ENCODE measurements at regions not wholly inside any gene's neighbourhood (a gene's known extent, or its start where the extent isn't known, plus 50 kb on each side); places are given as distances from the start of the nearest gene placed in this dataset.
A peak's percentile ranks its signal among the peaks of the same experiment; 100 is the strongest.
"Not testable (repeated sequence)": the region's sequence is repeated elsewhere in the genome, so short reads cannot be mapped to it uniquely, and the experiment has no call there.

- H3K27me3 ChIP-seq (replicated peaks) = no peaks in the 10 kb centered on the region
- H3K27ac ChIP-seq = no peak overlapping the region
- no peaks in the 10 kb centered on the region for H3K9me3 ChIP-seq (replicated peaks)
- no peak overlapping the region for H3K4me3 ChIP-seq
- H3K36me3 ChIP-seq = no peaks in the 10 kb centered on the region; the same call in 1 of the 2 replicates
- no peak for DNase-seq (ENCODE audit: low read depth in 1 of 2, low spot score in 2 of 2)
- no peaks in the 10 kb centered on the region for H3K4me1 ChIP-seq (replicated peaks)
These were observed 255.9 kb upstream of the SULF2 start for GRCh38 chr20:48041078-48041780.

- H3K9me3 ChIP-seq (replicated peaks) = no peaks in the 10 kb centered on the region
- no peaks in the 10 kb centered on the region for H3K4me1 ChIP-seq (replicated peaks)
- H3K27ac ChIP-seq = no peak overlapping the region
- H3K27me3 ChIP-seq (replicated peaks) = no peaks in the 10 kb centered on the region
- no peak overlapping the region for H3K4me3 ChIP-seq
- DNase-seq (ENCODE audit: low read depth in 1 of 2, low spot score in 2 of 2) = no peak
- no peaks in the 10 kb centered on the region; the same call in 1 of the 2 replicates for H3K36me3 ChIP-seq
These were observed 255.2 kb upstream of the SULF2 start for GRCh38 chr20:48040491-48040890.

DNA sequence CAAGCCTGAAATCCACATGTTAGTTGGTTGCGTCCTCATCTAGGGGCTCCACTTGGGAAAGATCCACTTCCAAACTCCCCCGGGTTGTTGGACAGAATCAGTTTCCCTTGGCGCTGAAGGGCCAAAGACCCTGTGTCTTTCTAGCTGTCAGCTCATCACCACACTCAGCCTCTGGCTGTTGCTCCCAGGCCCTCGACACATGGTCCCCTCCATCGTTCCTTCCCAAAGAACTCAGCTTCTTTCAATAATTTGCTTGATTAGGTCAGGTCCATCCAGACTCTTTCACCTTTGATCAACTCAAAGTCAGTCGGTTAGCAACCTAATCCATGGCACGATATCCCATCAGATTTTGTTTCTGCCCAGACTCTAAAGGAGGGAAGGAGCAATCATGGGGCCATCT is 254.8 kb upstream of the SULF2 start:
- Histone ChIP-seq H3K9me3 (replicated peaks) (no peaks in the 10 kb centered on the region), H3K4me1 (replicated peaks) (no peaks in the 10 kb centered on the region)
- DNase-seq (ENCODE audit: low read depth in 1 of 2, low spot score in 2 of 2) = no peak

DNA sequence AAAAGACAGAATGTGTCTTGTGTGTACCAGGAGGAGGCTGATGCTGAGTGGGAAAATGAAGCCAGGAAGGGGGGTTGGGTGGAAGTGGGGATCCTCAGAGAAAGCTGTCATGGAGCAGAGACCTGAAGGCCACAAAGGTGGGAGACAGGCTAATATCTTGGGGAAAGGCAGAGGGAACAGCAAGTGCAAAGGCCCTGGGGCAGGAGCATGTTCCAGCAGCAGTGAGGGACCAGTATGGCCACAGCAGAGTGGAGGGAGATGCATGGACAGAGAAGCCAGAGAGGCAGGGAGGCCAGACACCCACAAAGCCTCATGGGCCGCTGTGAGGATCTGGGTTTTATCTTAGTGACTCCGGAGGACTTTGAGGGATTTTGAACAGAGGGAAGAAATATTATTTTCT is 254.2 kb upstream of the SULF2 start:
- DNase-seq (ENCODE audit: low read depth in 1 of 2, low spot score in 2 of 2) = no peak
- no peak overlapping the region for H3K4me3 ChIP-seq
- no peaks in the 10 kb centered on the region for H3K4me1 ChIP-seq (replicated peaks)
- no peaks in the 10 kb centered on the region for H3K27me3 ChIP-seq (replicated peaks)
- H3K27ac ChIP-seq = no peak overlapping the region
- H3K36me3 ChIP-seq = no peaks in the 10 kb centered on the region; the same call in 1 of the 2 replicates
- H3K9me3 ChIP-seq (replicated peaks) = no peaks in the 10 kb centered on the region

More for the DNA sequence above, 254.8 kb upstream of the SULF2 start:
- Histone ChIP-seq H3K4me3 (no peak overlapping the region), H3K27ac (no peak overlapping the region), H3K36me3 (no peaks in the 10 kb centered on the region; the same call in 1 of the 2 replicates), H3K27me3 (replicated peaks) (no peaks in the 10 kb centered on the region)

DNA sequence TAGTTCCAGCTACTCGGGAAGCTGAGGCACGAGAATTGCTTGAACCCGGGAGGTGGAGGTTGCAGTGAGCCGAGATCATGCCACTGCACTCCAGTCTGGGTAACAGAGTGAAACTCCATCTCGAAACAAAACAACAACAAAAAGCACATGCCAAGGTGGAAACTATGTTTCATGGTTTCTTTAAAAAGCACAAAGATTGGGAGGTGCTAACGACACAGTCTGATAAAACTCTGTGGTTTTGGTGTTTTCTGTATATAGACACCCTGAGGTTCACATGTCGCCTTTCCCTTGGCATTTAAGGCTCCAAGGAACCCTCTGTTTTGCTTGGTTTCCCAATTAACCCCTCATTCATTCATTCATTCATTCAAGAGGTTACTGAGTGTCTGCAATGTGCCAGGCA is 253.4 kb upstream of the SULF2 start:
- no peak for DNase-seq (ENCODE audit: low read depth in 1 of 2, low spot score in 2 of 2)
- no peak overlapping the region for H3K4me3 ChIP-seq

GRCh38 chr20:48037798-48038197 is 252.5 kb upstream of the SULF2 start:
- not testable (repeated sequence) for DNase-seq (ENCODE audit: low read depth in 1 of 2, low spot score in 2 of 2); H3K4me1 ChIP-seq (replicated peaks); H3K36me3 ChIP-seq; H3K27ac ChIP-seq; H3K4me3 ChIP-seq; H3K9me3 ChIP-seq (replicated peaks); H3K27me3 ChIP-seq (replicated peaks)

More for the DNA sequence above, 253.4 kb upstream of the SULF2 start:
- no peaks in the 10 kb centered on the region for H3K9me3 ChIP-seq (replicated peaks)
- H3K27ac ChIP-seq = no peak overlapping the region
- H3K36me3 ChIP-seq = no peaks in the 10 kb centered on the region; the same call in 1 of the 2 replicates
- no peaks in the 10 kb centered on the region for H3K4me1 ChIP-seq (replicated peaks)
- no peaks in the 10 kb centered on the region for H3K27me3 ChIP-seq (replicated peaks)

DNA sequence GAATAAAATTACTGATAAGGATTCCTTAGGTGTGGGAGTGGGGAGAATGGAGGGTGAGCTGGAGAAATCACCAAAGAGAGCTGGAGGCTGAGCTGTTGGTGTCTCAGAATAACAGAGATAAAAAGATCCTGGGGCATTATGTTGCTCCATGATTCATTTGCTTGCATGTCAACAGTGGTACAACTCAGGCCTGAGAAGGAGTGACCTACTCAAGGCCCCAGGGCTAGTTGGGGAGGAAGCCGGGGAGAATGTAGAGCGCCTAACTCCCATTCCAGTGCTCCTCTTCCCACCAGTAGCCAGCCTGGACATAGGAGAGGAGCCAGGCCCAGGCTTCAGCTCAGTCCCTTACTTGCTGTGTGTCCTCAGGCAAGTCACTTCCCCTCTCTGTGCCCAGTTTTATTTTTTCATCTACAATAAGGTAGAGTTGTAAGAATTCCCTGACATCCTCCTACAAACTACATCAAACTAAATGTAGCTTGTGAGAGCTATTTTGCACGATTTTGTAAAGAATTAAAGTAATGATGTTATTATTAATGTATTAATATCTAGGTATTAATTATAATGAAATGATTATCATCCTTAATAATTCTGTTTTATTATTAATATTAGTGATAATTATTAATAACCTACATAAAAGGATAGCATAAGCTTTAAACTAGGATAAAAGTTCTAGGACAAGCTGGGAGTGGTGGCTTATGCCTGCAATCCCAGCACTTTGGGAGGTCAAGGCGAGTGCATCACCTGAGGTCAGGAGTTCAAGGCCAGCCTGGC is 250.9 kb upstream of the SULF2 start:
- no peaks in the 10 kb centered on the region for H3K27me3 ChIP-seq (replicated peaks)
- peaks cover 3% of the 10 kb centered on the region; the same call in 1 of the 2 replicates for H3K36me3 ChIP-seq
- H3K4me1 ChIP-seq (replicated peaks) = no peaks in the 10 kb centered on the region
- no peaks in the 10 kb centered on the region for H3K9me3 ChIP-seq (replicated peaks)
- no peak overlapping the region for H3K4me3 ChIP-seq
- DNase-seq (ENCODE audit: low read depth in 1 of 2, low spot score in 2 of 2) = no peak
- H3K27ac ChIP-seq = no peak overlapping the region

GRCh38 chr20:48034751-48035150 is 249.5 kb upstream of the SULF2 start:
- DNase-seq (ENCODE audit: low read depth in 1 of 2, low spot score in 2 of 2) = no peak
- H3K27me3 ChIP-seq (replicated peaks) = no peaks in the 10 kb centered on the region
- no peak overlapping the region for H3K4me3 ChIP-seq
- no peaks in the 10 kb centered on the region for H3K4me1 ChIP-seq (replicated peaks)
- H3K27ac ChIP-seq = no peak overlapping the region
- H3K36me3 ChIP-seq = peaks cover 3% of the 10 kb centered on the region; the same call in 1 of the 2 replicates
- H3K9me3 ChIP-seq (replicated peaks) = no peaks in the 10 kb centered on the region

DNA sequence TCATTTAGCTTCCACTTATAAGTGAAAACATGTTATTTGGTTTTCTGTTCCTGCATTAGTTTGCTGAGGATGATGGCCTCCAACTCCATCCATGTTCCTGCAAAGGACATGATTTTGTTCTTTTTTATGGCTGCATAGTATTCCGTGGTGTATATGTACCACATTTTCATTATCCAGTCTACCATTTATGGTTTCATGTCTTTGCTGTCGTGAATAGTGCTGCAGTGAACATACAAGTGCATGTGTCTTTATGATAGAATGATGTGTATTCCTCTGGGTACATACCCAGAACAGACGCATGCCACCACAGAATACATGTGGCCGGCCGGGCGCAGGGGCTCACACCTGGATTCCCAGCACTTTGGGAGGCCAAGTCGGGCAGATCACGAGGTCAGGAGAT is 247.7 kb upstream of the SULF2 start:
- H3K27me3 ChIP-seq (replicated peaks); H3K36me3 ChIP-seq; DNase-seq (ENCODE audit: low read depth in 1 of 2, low spot score in 2 of 2); H3K4me3 ChIP-seq; H3K9me3 ChIP-seq (replicated peaks); H3K27ac ChIP-seq; H3K4me1 ChIP-seq (replicated peaks): not testable (repeated sequence)

DNA sequence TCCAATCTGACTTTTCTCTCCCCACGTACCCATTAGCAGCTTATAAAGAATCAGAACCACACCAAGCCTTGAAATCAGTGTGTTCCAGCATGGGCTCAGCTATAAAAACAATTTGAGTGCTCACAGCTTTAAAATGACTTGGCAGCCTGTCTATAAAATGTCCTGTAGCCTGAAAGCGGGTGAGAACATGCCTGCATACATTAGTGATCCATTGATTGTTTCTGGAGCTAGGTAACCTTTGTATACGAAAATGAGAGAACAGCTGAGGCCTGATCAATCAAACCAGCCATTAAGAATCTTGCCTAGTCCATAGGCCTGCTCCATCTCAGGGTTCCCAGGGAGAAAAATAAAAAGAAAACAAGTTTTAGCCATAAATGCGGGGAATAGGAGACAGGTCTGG is 245.8 kb upstream of the SULF2 start:
- DNase-seq (ENCODE audit: low read depth in 1 of 2, low spot score in 2 of 2) = no peak
- Histone ChIP-seq H3K4me1 (replicated peaks) (peaks cover 5% of the 10 kb centered on the region), H3K9me3 (replicated peaks) (no peaks in the 10 kb centered on the region), H3K4me3 (no peak overlapping the region), H3K27me3 (replicated peaks) (no peaks in the 10 kb centered on the region), H3K27ac (no peak overlapping the region), H3K36me3 (peaks cover 3% of the 10 kb centered on the region; the same call in 1 of the 2 replicates)

GRCh38 chr20:48026981-48027592 is 241.8 kb upstream of the SULF2 start:
- H3K27ac ChIP-seq = no peak overlapping the region
- no peaks in the 10 kb centered on the region for H3K9me3 ChIP-seq (replicated peaks)
- no peaks in the 10 kb centered on the region for H3K27me3 ChIP-seq (replicated peaks)
- H3K4me1 ChIP-seq (replicated peaks) = peaks cover 16% of the 10 kb centered on the region
- no peaks in the 10 kb centered on the region for H3K36me3 ChIP-seq
- no peak for DNase-seq (ENCODE audit: low read depth in 1 of 2, low spot score in 2 of 2)
- no peak overlapping the region for H3K4me3 ChIP-seq

DNA sequence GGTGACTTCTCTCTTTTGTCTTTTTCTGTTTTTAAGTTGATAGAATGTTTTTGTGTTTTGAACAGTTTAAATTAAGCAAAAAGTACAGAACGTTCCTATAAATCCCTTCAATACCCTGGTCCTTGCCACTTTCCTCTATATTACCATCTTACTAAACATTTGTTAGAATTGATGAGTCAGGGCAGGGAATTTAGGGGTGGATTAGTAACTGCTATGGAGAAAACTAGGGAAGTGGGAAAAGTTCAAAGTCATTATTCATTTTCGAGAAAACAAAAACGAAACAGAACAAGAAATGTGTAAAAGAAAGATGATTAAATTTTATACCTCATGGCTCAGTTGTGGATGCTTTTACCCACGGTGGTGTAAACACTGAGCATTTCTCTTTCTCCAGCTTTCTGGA is 240.4 kb upstream of the SULF2 start:
- Histone ChIP-seq H3K4me3 (peak overlapping the region; percentile 39), H3K27ac (peak overlapping the region; percentile 80)

DNA sequence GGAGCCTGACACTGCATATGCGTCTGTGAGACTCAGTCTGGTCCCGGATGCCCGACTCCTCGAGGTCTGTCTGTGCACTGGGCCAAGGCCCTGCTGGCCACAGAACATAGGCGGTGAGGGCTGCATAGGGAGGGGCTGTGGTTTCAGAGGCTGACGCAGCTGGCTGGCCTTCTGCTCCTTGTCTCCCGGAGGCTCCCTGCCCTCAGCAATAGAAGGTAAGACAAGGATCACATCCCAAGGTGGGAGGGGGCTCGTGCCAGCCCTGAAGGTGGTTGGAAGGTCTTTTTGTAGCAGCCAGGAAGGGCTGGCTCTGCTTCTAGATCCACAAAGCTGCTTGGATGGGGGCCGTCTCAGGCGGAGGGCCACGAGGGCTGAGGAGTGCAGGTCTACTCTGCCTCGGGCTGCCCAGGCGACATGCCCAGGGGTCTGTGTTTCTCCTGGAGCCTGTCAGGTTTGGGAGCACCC is 239.8 kb upstream of the SULF2 start:
- Histone ChIP-seq H3K36me3 (no peaks in the 10 kb centered on the region), H3K9me3 (replicated peaks) (no peaks in the 10 kb centered on the region), H3K27ac (peak overlapping the region; percentile 80), H3K4me3 (peak overlapping the region; percentile 39), H3K4me1 (replicated peaks) (peaks cover 19% of the 10 kb centered on the region), H3K27me3 (replicated peaks) (no peaks in the 10 kb centered on the region)
- peak; percentile 89 to 94 for DNase-seq (ENCODE audit: low read depth in 1 of 2, low spot score in 2 of 2)

More for the DNA sequence above, 240.4 kb upstream of the SULF2 start:
- H3K27me3 ChIP-seq (replicated peaks) = no peaks in the 10 kb centered on the region
- no peaks in the 10 kb centered on the region for H3K9me3 ChIP-seq (replicated peaks)
- H3K36me3 ChIP-seq = no peaks in the 10 kb centered on the region
- peak in 1 of 2 experiments; percentile 49 for DNase-seq (ENCODE audit: low read depth in 1 of 2, low spot score in 2 of 2)
- peaks cover 16% of the 10 kb centered on the region for H3K4me1 ChIP-seq (replicated peaks)

DNA sequence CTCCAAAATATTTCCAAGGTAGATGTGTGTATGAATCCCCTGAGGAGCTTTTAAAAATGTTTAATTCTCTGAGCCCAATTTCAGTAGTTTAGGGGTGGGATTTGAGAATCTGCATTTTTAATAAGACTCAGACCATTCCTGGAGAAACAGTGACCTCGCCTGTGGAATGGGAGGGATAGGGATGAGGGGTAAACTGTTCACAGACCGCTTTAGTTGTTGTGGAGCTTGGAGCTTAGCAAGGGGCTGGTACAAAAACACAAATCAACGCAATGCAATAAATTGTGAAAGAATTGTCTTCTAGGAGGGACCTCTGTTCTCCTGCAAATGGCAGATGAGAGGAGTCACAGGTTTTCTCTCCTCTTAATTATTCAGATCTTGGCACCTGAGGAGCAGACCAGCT is 239.3 kb upstream of the SULF2 start:
- H3K27me3 ChIP-seq (replicated peaks) = no peaks in the 10 kb centered on the region
- no peaks in the 10 kb centered on the region for H3K36me3 ChIP-seq
- peak overlapping the region; percentile 80; the same call in 1 of the 2 replicates for H3K27ac ChIP-seq
- no peaks in the 10 kb centered on the region for H3K9me3 ChIP-seq (replicated peaks)
- no peak for DNase-seq (ENCODE audit: low read depth in 1 of 2, low spot score in 2 of 2)
- H3K4me1 ChIP-seq (replicated peaks) = peaks cover 25% of the 10 kb centered on the region
- H3K4me3 ChIP-seq = no peak overlapping the region

Measured in SJSA1 (cell line).